ENCODE measurements at regions not wholly inside any gene's neighbourhood (a gene's known extent, or its start where the extent isn't known, plus 50 kb on each side); places are given as distances from the start of the nearest gene placed in this dataset.
A peak's percentile ranks its signal among the peaks of the same experiment; 100 is the strongest.

DNA sequence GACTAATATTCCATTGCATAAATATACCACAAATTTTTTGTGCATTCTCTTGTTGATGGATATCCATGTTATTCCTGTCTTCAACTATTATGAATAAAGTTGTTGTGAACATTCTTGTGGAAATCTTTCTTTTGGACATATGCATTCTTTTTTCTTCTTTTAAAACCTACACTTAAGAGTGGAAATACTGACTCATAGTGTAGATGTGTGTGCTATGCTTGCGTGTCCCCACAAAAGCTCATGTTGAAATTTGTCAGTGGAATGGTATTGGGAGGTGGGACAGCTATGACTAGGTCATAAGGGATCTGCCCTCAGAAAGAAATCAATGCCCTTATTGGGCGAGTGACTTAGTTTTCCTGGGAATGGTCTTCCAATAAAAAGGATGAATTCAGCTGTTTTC, 203.6 kb upstream of the PRSS58 start:
- ATAC-seq (ENCODE audit: low read depth): peak; percentile 81
- dilution Hi-C loops (cut with HindIII; ENCODE audit: low sequenced_read_pairs, unreplicated experiment): no loop called here

More for the DNA sequence above, 203.6 kb upstream of the PRSS58 start:
- DNase-seq: peak; percentile 98
- no TSS peak for BruUV-seq (replicated peaks)
- Histone ChIP-seq H2BK15ac (ENCODE audit: low read depth, low read length) (peak overlapping the region; percentile 77; the same call in 2 of the 3 replicates), H3K56ac (ENCODE audit: extremely low read depth, insufficient read depth, low read length) (peak overlapping the region; percentile 85; the same call in 1 of the 2 replicates), H3K27me3 (ENCODE audit: control insufficient read depth, insufficient read depth, low read length) (no peaks in the 10 kb centered on the region), H3K4me3 (ENCODE audit: insufficient read depth, low read depth, low read length) (no peak overlapping the region), H2BK5ac (ENCODE audit: low read depth, low read length, poor library complexity, severe bottlenecking) (peak overlapping the region; percentile 97), H2BK120ac (ENCODE audit: low read depth, low read length) (peak overlapping the region; percentile 99), H2AFZ (replicated peaks; ENCODE audit: low read length, poor library complexity) (no peak overlapping the region), H3K18ac (ENCODE audit: low read depth, low read length) (peak overlapping the region; percentile 48), H3K9me3 (ENCODE audit: control insufficient read depth, insufficient read depth, low read length) (no peaks in the 10 kb centered on the region), H4K91ac (ENCODE audit: insufficient read depth, low read depth, low read length) (peak overlapping the region; percentile 99), H3K9me1 (ENCODE audit: insufficient read depth, low read length) (peaks cover 18% of the 10 kb centered on the region), H2AK9ac (replicated peaks; ENCODE audit: low read depth, low read length, poor library complexity) (no peak overlapping the region), H3K4ac (ENCODE audit: low read depth, low read length) (peak overlapping the region; percentile 89; the same call in 1 of the 2 replicates), H3K23ac (ENCODE audit: low read depth, low read length) (peak overlapping the region; percentile 83; the same call in 1 of the 2 replicates), H3K14ac (replicated peaks; ENCODE audit: low read depth, low read length) (no peak overlapping the region), H3K9ac (ENCODE audit: low read depth, low read length) (no peak overlapping the region), H3K36me3 (ENCODE audit: control insufficient read depth, insufficient read depth, low read length) (no peaks in the 10 kb centered on the region), H3K79me1 (ENCODE audit: low read depth in 1 of 2, low read length in 2 of 2) (peaks cover 0 to 7% of the 10 kb centered on the region in 2 experiments; a peak in 1 of 4 replicates), H3K4me1 (ENCODE audit: control insufficient read depth, insufficient read depth, low read length) (peaks cover 22% of the 10 kb centered on the region), H3K27ac (ENCODE audit: insufficient read depth, low read length) (peak overlapping the region; percentile 94), H4K20me1 (ENCODE audit: insufficient read depth, low read length) (no peaks in the 10 kb centered on the region), H4K5ac (ENCODE audit: low read depth, low read length) (peak overlapping the region; percentile 40), H2BK20ac (ENCODE audit: low read depth, low read length) (peak overlapping the region; percentile 97), H2AK5ac (ENCODE audit: low read depth, low read length) (peak overlapping the region; percentile 72; the same call in 1 of the 2 replicates), H4K8ac (ENCODE audit: low read depth in 2 of 2, low read length in 2 of 2) (peak overlapping the region; percentile 68 to 96), H3K4me2 (ENCODE audit: low read depth, low read length) (no peak overlapping the region)
- WGBS, 2 experiments (ENCODE audit: extremely low coverage in 2 of 2, insufficient read length in 1 of 2): 0% methylated on average over 1 of the region's 2 CpGs; no CpG with 5 or more reads in 1 of the 2 experiments
- in situ Hi-C loops (cut with MboI; ENCODE audit: low sequenced_read_pairs): no loop called here
- ChIA-PET CTCF (interaction anchor here (0.9 to 4.2 kb wide), 7 partner anchors 18 to 322 kb away, joined by 4 to 19 read pairs (median 11); no protein-coding TSS in a partner anchor), POLR2A (ENCODE audit: unreplicated experiment) (no interaction called here)
- intact Hi-C loops (cut with micrococcal nuclease): no loop called here
- TF ChIP-seq CEBPB (IDR thresholded peaks at IDR 0.05; ENCODE audit: low read depth, low read length) (peak; percentile 59; the same call in 1 of the 2 replicates), NFE2L2 (IDR thresholded peaks at IDR 0.05; ENCODE audit: low read depth, low read length) (0 out of 2 replicates have a peak, but pooled peaks have one; percentile 12), FOS (IDR thresholded peaks at IDR 0.05; ENCODE audit: low read depth, low read length) (peak; percentile 81), BHLHE40 (IDR thresholded peaks at IDR 0.05; ENCODE audit: low read depth, low read length) (0 out of 2 replicates have a peak, but pooled peaks have one; percentile 19), MAZ (IDR thresholded peaks at IDR 0.05; ENCODE audit: borderline replicate concordance, low read depth, low read length) (no peak)
